Transverse colon (tissue), 4 donors: ENCODE measurements at regions not wholly inside any gene's neighbourhood (a gene's known extent, or its start where the extent isn't known, plus 50 kb on each side); places are given as distances from the start of the nearest gene placed in this dataset.
"Not testable (repeated sequence)": the region's sequence is repeated elsewhere in the genome, so short reads cannot be mapped to it uniquely, and the experiment has no call there.

Experiments used
- DNase-seq: peaks from one replicate; pipeline ENCODE4 v3.0.0-alpha.2; 2019
- H3K27ac ChIP-seq, 4 donors: fragments of 200-600 bp; sonication (generic); 2 replicates each; pipeline ENCODE4 v1.5.1; 2016 to 2018; ENCODE audit warnings: inconsistent platforms in 4 of 4
- H3K27me3 ChIP-seq: fragments of 200-600 bp; sonication (generic); 2 replicates; pipeline ENCODE4 v1.5.1; 2017; ENCODE audit warnings: inconsistent platforms
- H3K36me3 ChIP-seq, 4 donors: fragments of 200-600 bp; sonication (generic); 2 replicates each; pipeline ENCODE4 v1.5.1; 2017 to 2019; ENCODE audit warnings: inconsistent platforms in 4 of 4
- H3K4me1 ChIP-seq, 4 donors: fragments of 200-600 bp; sonication (generic); 2 replicates each; pipeline ENCODE4 v1.5.1; 2017 to 2020; ENCODE audit warnings: inconsistent platforms in 4 of 4
- H3K4me3 ChIP-seq, 4 donors: fragments of 200-600 bp; sonication (generic); 1 replicate in 1 of 4; 2 replicates in 3 of 4; pipeline versions ENCODE4 v1.5.1 to v1.6.1; 2017 to 2019; ENCODE audit warnings: inconsistent platforms in 4 of 4
- H3K9me3 ChIP-seq, 2 donors: fragments of 200-600 bp; sonication (generic); 2 replicates each; pipeline ENCODE4 v1.5.1; 2017 to 2019; ENCODE audit warnings: inconsistent platforms in 2 of 2
- EP300 ChIP-seq: sonication (generic); formaldehyde crosslinking; IDR thresholded peaks from one replicate; pipeline ENCODE4 v1.6.1; 2017; ENCODE audit warnings: antibody characterized with exemption, low read depth
- POLR2A ChIP-seq: fragments of 450-650 bp; IDR thresholded peaks from one replicate; pipeline ENCODE4 v1.6.1; 2016; ENCODE audit warnings: antibody characterized with exemption, mild to moderate bottlenecking, moderate library complexity
- POLR2AphosphoS5 ChIP-seq, 3 donors: sonication (generic); formaldehyde crosslinking; IDR thresholded peaks; one replicate each; pipeline ENCODE4 v1.6.1; 2016; ENCODE audit warnings: antibody characterized with exemption in 3 of 3
- WGBS, 2 donors: methylation state at CpG; one replicate each; pipeline ENCODE4 v1.1.5; 2018; ENCODE audit warnings: low coverage in 1 of 2; 5-methylcytosine and 5-hydroxymethylcytosine counted together
- in situ Hi-C, 4 donors: fragments of 200-750 bp; cut with MboI; loops; one replicate each; pipeline versions ENCODE4 v1.15.0 to v1.15.1; 2017; ENCODE audit warnings: low sequenced_read_pairs in 3 of 4, low pct_ligation_motif_present in 1 of 4, low pct_unique_long_range_greater_than_20kb in 1 of 4
- intact Hi-C: fragments of 100-400 bp; cut with DNase I; formaldehyde crosslinking; loops from one replicate; pipeline ENCODE4 v1.15.1; 2023; ENCODE audit warnings: low total_unique reads
- TF ChIP-seq, protein P1 (sequence below), 5 experiments: fragments of 200-600 bp in 3 of 5; fragments of 450-650 bp in 2 of 5; sonication (generic) in 3 of 5; IDR thresholded peaks; 1 replicate in 2 of 5; 2 replicates in 3 of 5; pipeline ENCODE4 v1.5.1; 2016 to 2017; ENCODE audit warnings: antibody characterized with exemption in 5 of 5, inconsistent platforms in 3 of 5, mild to moderate bottlenecking in 2 of 5, moderate library complexity in 1 of 5

DNA sequence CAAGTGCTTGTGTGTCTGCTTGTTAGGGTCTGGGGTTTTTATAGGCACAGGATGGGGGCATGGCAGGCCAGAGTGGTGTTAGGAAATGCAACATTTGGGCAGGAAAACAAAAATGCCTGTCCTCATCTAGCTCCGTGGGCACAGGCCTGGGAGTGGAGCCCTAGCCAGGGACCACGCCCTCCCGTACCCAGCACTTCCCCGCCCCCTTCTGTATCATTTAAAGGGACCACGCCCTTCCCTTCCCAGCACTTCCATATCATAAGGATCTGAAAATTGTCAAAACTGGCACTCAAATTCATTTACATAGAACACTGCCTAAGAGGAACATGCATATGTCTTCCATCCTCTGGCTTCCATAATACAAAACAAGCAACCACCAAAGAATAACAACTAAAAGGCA lies 185.8 kb downstream of the B3GLCT start:
- intact Hi-C loops (no loop called here), in situ Hi-C loops (no loop called here)
- peak; percentile 12 for DNase-seq
- H3K27me3 ChIP-seq: no peaks in the 10 kb centered on the region
- H3K27ac ChIP-seq: no peak overlapping the region
- no peak overlapping the region for H3K4me3 ChIP-seq
- no peaks in the 10 kb centered on the region for H3K9me3 ChIP-seq
- WGBS, 2 donors: 37% methylated on average over 5 of the region's 5 CpGs; no CpG with 5 or more reads in 1 of the 2 donors
- no peak for TF ChIP-seq POLR2AphosphoS5 (IDR thresholded peaks at IDR 0.05)
- TF ChIP-seq, protein P1, sequence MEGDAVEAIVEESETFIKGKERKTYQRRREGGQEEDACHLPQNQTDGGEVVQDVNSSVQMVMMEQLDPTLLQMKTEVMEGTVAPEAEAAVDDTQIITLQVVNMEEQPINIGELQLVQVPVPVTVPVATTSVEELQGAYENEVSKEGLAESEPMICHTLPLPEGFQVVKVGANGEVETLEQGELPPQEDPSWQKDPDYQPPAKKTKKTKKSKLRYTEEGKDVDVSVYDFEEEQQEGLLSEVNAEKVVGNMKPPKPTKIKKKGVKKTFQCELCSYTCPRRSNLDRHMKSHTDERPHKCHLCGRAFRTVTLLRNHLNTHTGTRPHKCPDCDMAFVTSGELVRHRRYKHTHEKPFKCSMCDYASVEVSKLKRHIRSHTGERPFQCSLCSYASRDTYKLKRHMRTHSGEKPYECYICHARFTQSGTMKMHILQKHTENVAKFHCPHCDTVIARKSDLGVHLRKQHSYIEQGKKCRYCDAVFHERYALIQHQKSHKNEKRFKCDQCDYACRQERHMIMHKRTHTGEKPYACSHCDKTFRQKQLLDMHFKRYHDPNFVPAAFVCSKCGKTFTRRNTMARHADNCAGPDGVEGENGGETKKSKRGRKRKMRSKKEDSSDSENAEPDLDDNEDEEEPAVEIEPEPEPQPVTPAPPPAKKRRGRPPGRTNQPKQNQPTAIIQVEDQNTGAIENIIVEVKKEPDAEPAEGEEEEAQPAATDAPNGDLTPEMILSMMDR (IDR thresholded peaks at IDR 0.05): no peak
- no peak for TF ChIP-seq POLR2A
- TF ChIP-seq EP300: no peak
- H3K4me1 ChIP-seq: no peaks in the 10 kb centered on the region
- H3K36me3 ChIP-seq: no peaks in the 10 kb centered on the region

DNA sequence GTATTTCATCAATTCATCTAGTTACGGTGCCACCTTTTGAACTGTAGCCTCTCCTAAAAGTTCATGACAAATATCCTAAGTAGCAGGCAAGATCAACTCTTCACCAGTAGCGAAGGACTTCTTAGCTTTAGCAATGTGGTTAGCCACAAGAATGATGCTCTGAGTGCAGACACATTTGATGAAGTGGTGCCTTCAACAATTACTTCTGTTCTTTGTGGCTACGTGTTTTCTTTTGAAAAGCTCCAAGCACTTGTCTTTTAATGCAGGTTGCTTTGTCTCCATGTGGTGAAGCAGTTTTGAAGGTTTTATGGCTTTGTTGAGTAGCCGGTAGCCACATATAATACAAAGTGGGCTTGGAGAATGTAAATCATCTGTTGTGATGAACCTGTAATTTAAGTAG lies 194.7 kb downstream of the B3GLCT start:
- Histone ChIP-seq H3K4me3 (no peak overlapping the region), H3K27ac (no peak overlapping the region), H3K27me3 (no peaks in the 10 kb centered on the region), H3K4me1 (no peaks in the 10 kb centered on the region), H3K36me3 (no peaks in the 10 kb centered on the region), H3K9me3 (peaks cover 0 to 5% of the 10 kb centered on the region in 2 donors)
- TF ChIP-seq POLR2A: no peak
- TF ChIP-seq EP300: no peak
- no peak for TF ChIP-seq POLR2AphosphoS5 (IDR thresholded peaks at IDR 0.05)
- TF ChIP-seq, protein P1 (IDR thresholded peaks at IDR 0.05): no peak
- intact Hi-C loops: no loop called here
- in situ Hi-C loops: no loop called here
- DNase-seq: no peak
- WGBS, 2 donors: 68 to 74% methylated on average over 3 to 4 of the region's 4 CpGs

DNA sequence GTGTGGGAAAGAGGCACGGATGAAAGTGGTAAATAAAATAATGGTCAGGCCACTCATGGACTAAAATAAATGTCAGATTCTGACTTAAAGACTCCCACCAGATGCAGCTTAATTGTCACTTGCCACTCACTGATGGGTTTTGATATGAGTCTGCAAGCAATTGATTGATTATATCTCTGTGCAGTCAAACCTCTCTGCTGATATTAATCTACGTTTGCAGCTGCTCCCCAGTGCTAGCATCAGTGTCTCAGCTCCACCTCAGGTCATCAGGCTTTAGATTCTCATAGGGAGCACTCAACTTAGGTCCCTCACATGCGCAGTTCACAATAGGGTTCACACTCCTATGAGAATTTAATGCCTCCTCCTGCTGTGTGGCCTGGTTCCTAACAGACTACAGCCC lies 195.3 kb downstream of the B3GLCT start:
- H3K36me3 ChIP-seq: no peaks in the 10 kb centered on the region
- H3K4me3 ChIP-seq: no peak overlapping the region
- no peak overlapping the region for H3K27ac ChIP-seq
- intact Hi-C loops: no loop called here
- no peaks in the 10 kb centered on the region for H3K4me1 ChIP-seq
- TF ChIP-seq, protein P1 (IDR thresholded peaks at IDR 0.05): no peak
- TF ChIP-seq POLR2AphosphoS5 (IDR thresholded peaks at IDR 0.05): no peak
- TF ChIP-seq EP300: no peak
- no peak for TF ChIP-seq POLR2A
- no peaks in the 10 kb centered on the region for H3K27me3 ChIP-seq
- in situ Hi-C loops: no loop called here
- 22 to 81% methylated on average over 1 to 3 of the region's 3 CpGs for WGBS, 2 donors
- DNase-seq: no peak
- peaks cover 5 to 10% of the 10 kb centered on the region in 2 donors for H3K9me3 ChIP-seq

DNA sequence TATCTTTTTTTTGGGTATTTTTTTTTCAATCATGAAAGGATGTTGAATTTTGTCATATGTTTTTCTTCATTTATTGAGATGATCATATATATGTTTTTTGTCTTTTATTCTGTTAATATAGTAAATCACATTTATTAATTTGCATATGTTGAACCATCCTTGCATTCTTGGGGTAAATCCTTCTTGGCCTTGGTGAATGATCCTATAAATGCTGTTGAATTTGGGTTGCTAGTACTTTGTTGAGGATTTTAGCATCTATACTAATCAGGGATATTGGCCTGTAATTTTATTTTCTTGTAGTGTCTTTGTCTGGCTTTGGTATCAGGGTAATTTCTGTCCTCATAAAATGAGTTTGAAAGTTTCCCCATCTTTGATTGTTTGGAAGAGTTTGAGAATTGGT lies 199.9 kb downstream of the B3GLCT start:
- no peak overlapping the region for H3K27ac ChIP-seq
- peaks cover 10% of the 10 kb centered on the region in 2 donors for H3K9me3 ChIP-seq
- TF ChIP-seq EP300 (no peak), POLR2A (no peak)
- TF ChIP-seq, protein P1 (IDR thresholded peaks at IDR 0.05): no peak
- H3K4me1 ChIP-seq: no peaks in the 10 kb centered on the region
- DNase-seq: no peak
- H3K4me3 ChIP-seq: no peak overlapping the region
- intact Hi-C loops (no loop called here), in situ Hi-C loops (no loop called here)
- H3K27me3 ChIP-seq: no peaks in the 10 kb centered on the region
- no peaks in the 10 kb centered on the region for H3K36me3 ChIP-seq

DNA sequence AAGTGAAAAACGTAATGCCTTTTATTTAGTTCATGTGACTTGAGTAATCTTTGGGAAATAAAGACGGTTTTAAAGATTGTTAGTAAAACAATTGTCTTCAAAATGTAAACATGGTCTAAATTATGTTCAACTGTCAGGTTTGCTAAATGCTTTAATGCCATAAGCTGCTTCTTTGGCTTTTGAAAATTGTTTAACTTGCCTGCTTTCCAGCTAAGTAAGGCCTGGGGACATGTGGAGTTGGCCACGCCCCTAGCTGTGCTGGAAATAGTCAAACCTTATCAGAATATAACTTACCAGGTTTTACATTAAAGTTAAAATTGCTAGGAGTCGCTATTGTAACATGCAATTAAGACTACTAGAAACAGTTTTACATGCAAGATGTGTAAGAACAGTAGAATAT lies 203.9 kb downstream of the B3GLCT start:
- peaks cover 10% of the 10 kb centered on the region in 2 donors for H3K9me3 ChIP-seq
- H3K4me3 ChIP-seq, H3K36me3 ChIP-seq, intact Hi-C loops, in situ Hi-C loops, H3K27ac ChIP-seq, DNase-seq, H3K27me3 ChIP-seq, H3K4me1 ChIP-seq: not testable (repeated sequence)
- 58 to 62% methylated on average over 4 of the region's 4 CpGs for WGBS, 2 donors
